GM18502 (cell line): ENCODE measurements at regions not wholly inside any gene's neighbourhood (a gene's known extent, or its start where the extent isn't known, plus 50 kb on each side); places are given as distances from the start of the nearest gene placed in this dataset.
"Not testable (repeated sequence)": the region's sequence is repeated elsewhere in the genome, so short reads cannot be mapped to it uniquely, and the experiment has no call there.

ENCODE experiments used
- ATAC-seq: cut with Tn5 transposase; IDR thresholded peaks from one replicate; pipeline ENCODE4 v1.9.1; 2021; ENCODE audit warnings: mild to moderate bottlenecking; ENCODE audit not compliant: unreplicated experiment, poor library complexity

- no peak for ATAC-seq
Measured at GRCh38 chr12:68387338-68387737, 55.2 kb upstream of the MDM1 start.

GRCh38 chr12:68389305-68389704, 57.1 kb upstream of the MDM1 start:
- ATAC-seq: no peak

GRCh38 chr12:68391937-68392336, 59.8 kb upstream of the MDM1 start:
- ATAC-seq: no peak

- ATAC-seq: no peak
Measured at GRCh38 chr12:68392376-68392775, 60.2 kb upstream of the MDM1 start.

- no peak for ATAC-seq
Measured at GRCh38 chr12:68393417-68393816, 61.3 kb upstream of the MDM1 start.

GRCh38 chr12:68397566-68398158, 65.5 kb upstream of the MDM1 start:
- ATAC-seq: no peak

GRCh38 chr12:68398689-68399088, 66.5 kb upstream of the MDM1 start:
- ATAC-seq: not testable (repeated sequence)

- no peak for ATAC-seq
Measured at GRCh38 chr12:68400226-68400829, 68.2 kb upstream of the MDM1 start.

- no peak for ATAC-seq
Measured at GRCh38 chr12:68402422-68402821, 70.3 kb upstream of the MDM1 start.

- ATAC-seq: no peak
Measured at GRCh38 chr12:68403296-68403695, 71.1 kb upstream of the MDM1 start.

- ATAC-seq: no peak
Measured at GRCh38 chr12:68403711-68404110, 71.5 kb upstream of the MDM1 start.

GRCh38 chr12:68405343-68405781, 73.2 kb upstream of the MDM1 start:
- ATAC-seq: no peak

GRCh38 chr12:68406134-68406576, 74.0 kb upstream of the MDM1 start:
- no peak for ATAC-seq

GRCh38 chr12:68406911-68407310, 74.7 kb upstream of the MDM1 start:
- no peak for ATAC-seq

- ATAC-seq: no peak
Measured at GRCh38 chr12:68410018-68410660, 78.0 kb upstream of the MDM1 start.

GRCh38 chr12:68411371-68411770, 79.2 kb upstream of the MDM1 start:
- no peak for ATAC-seq

- peak; percentile 59 for ATAC-seq
Measured at GRCh38 chr12:68414988-68415387, 82.8 kb upstream of the MDM1 start.

- ATAC-seq: no peak
Measured at GRCh38 chr12:68416350-68416749, 84.2 kb upstream of the MDM1 start.

- ATAC-seq: no peak
Measured at GRCh38 chr12:68416826-68417225, 84.7 kb upstream of the MDM1 start.

- no peak for ATAC-seq
Measured at GRCh38 chr12:68418137-68418460, 85.9 kb upstream of the MDM1 start.

- ATAC-seq: no peak
Measured at GRCh38 chr12:68420225-68421010, 88.3 kb upstream of the MDM1 start.
